HUES6 (cell line): ENCODE measurements at regions not wholly inside any gene's neighbourhood (a gene's known extent, or its start where the extent isn't known, plus 50 kb on each side); places are given as distances from the start of the nearest gene placed in this dataset.
A peak's percentile ranks its signal among the peaks of the same experiment; 100 is the strongest.

Experiments
- H3K27ac ChIP-seq: 2 replicates; pipeline ENCODE4 v1.7.0; 2013; ENCODE audit warnings: low read depth, mild to moderate bottlenecking, low read length, inconsistent platforms
- H3K27me3 ChIP-seq: 2 replicates; pipeline ENCODE4 v1.6.1; 2013; ENCODE audit warnings: low read length; ENCODE audit not compliant: control insufficient read depth, insufficient read depth
- H3K36me3 ChIP-seq: 2 replicates; pipeline ENCODE4 v1.6.1; 2013; ENCODE audit warnings: low read length; ENCODE audit not compliant: control insufficient read depth, insufficient read depth
- H3K4me1 ChIP-seq: 2 replicates; pipeline ENCODE4 v1.6.1; 2013; ENCODE audit warnings: low read length; ENCODE audit not compliant: control insufficient read depth, insufficient read depth
- H3K4me3 ChIP-seq: 2 replicates; pipeline ENCODE4 v1.5.1; 2013; ENCODE audit warnings: low read depth, low read length
- H3K9ac ChIP-seq: one replicate; pipeline ENCODE4 v1.6.1; 2013; ENCODE audit warnings: mild to moderate bottlenecking, low read length
- H3K9me3 ChIP-seq: 2 replicates; pipeline ENCODE4 v1.6.1; 2013; ENCODE audit warnings: low read depth, low read length; ENCODE audit not compliant: control insufficient read depth, insufficient read depth

- Histone ChIP-seq H3K27ac (no peak overlapping the region), H3K27me3 (no peaks in the 10 kb centered on the region), H3K4me1 (peaks cover 18% of the 10 kb centered on the region), H3K9me3 (no peaks in the 10 kb centered on the region), H3K9ac (no peak overlapping the region), H3K4me3 (no peak overlapping the region), H3K36me3 (no peaks in the 10 kb centered on the region)
These were observed 128.5 kb upstream of the CDK1 start for GRCh38 chr10:60649485-60650377.

- Histone ChIP-seq H3K36me3 (no peaks in the 10 kb centered on the region), H3K4me3 (no peak overlapping the region), H3K9me3 (no peaks in the 10 kb centered on the region), H3K9ac (no peak overlapping the region), H3K27me3 (no peaks in the 10 kb centered on the region), H3K27ac (no peak overlapping the region), H3K4me1 (peaks cover 18% of the 10 kb centered on the region)
These were observed 129.5 kb upstream of the CDK1 start for GRCh38 chr10:60648761-60649160.

- Histone ChIP-seq H3K27me3 (no peaks in the 10 kb centered on the region), H3K27ac (no peak overlapping the region), H3K4me3 (no peak overlapping the region), H3K9ac (no peak overlapping the region), H3K9me3 (no peaks in the 10 kb centered on the region), H3K36me3 (no peaks in the 10 kb centered on the region), H3K4me1 (peaks cover 18% of the 10 kb centered on the region)
These were observed 131.1 kb upstream of the CDK1 start for GRCh38 chr10:60646966-60647796.

- H3K9ac ChIP-seq = no peak overlapping the region
- no peak overlapping the region for H3K4me3 ChIP-seq
- H3K4me1 ChIP-seq = peaks cover 18% of the 10 kb centered on the region
- H3K27me3 ChIP-seq = no peaks in the 10 kb centered on the region
- H3K27ac ChIP-seq = no peak overlapping the region
- no peaks in the 10 kb centered on the region for H3K9me3 ChIP-seq
- H3K36me3 ChIP-seq = no peaks in the 10 kb centered on the region
These were observed 132.3 kb upstream of the CDK1 start for GRCh38 chr10:60645980-60646379.

- H3K4me1 ChIP-seq = peaks cover 6% of the 10 kb centered on the region
These were observed 133.7 kb upstream of the CDK1 start for GRCh38 chr10:60644436-60645130.

GRCh38 chr10:60643874-60644273 lies 134.4 kb upstream of the CDK1 start:
- Histone ChIP-seq H3K27ac (no peak overlapping the region), H3K27me3 (no peaks in the 10 kb centered on the region), H3K4me1 (0 out of 2 replicates have a peak, but pooled peaks cover 1% of the 10 kb centered on the region), H3K9me3 (no peaks in the 10 kb centered on the region), H3K36me3 (no peaks in the 10 kb centered on the region), H3K4me3 (no peak overlapping the region), H3K9ac (no peak overlapping the region)

More at GRCh38 chr10:60644436-60645130, 133.7 kb upstream of the CDK1 start:
- Histone ChIP-seq H3K9me3 (no peaks in the 10 kb centered on the region), H3K36me3 (no peaks in the 10 kb centered on the region), H3K4me3 (no peak overlapping the region), H3K27ac (peak overlapping the region; percentile 26; the same call in 1 of the 2 replicates), H3K27me3 (no peaks in the 10 kb centered on the region), H3K9ac (no peak overlapping the region)

- no peaks in the 10 kb centered on the region for H3K36me3 ChIP-seq
- no peaks in the 10 kb centered on the region for H3K27me3 ChIP-seq
- no peak overlapping the region for H3K9ac ChIP-seq
- H3K27ac ChIP-seq = no peak overlapping the region
- H3K4me3 ChIP-seq = no peak overlapping the region
- 0 out of 2 replicates have a peak, but pooled peaks cover 5% of the 10 kb centered on the region for H3K4me1 ChIP-seq
- H3K9me3 ChIP-seq = no peaks in the 10 kb centered on the region
These were observed 148.9 kb upstream of the CDK1 start for GRCh38 chr10:60629332-60629731.

GRCh38 chr10:60627778-60628748 lies 150.2 kb upstream of the CDK1 start:
- H3K4me1 ChIP-seq = 0 out of 2 replicates have a peak, but pooled peaks cover 5% of the 10 kb centered on the region
- H3K36me3 ChIP-seq = no peaks in the 10 kb centered on the region
- no peaks in the 10 kb centered on the region for H3K27me3 ChIP-seq
- no peak overlapping the region for H3K4me3 ChIP-seq
- H3K27ac ChIP-seq = no peak overlapping the region
- no peaks in the 10 kb centered on the region for H3K9me3 ChIP-seq
- H3K9ac ChIP-seq = no peak overlapping the region

- Histone ChIP-seq H3K36me3 (no peaks in the 10 kb centered on the region), H3K27ac (no peak overlapping the region), H3K9me3 (no peaks in the 10 kb centered on the region), H3K4me1 (0 out of 2 replicates have a peak, but pooled peaks cover 5% of the 10 kb centered on the region), H3K9ac (no peak overlapping the region), H3K4me3 (no peak overlapping the region), H3K27me3 (no peaks in the 10 kb centered on the region)
These were observed 152.2 kb upstream of the CDK1 start for GRCh38 chr10:60626037-60626436.

- Histone ChIP-seq H3K4me1 (no peaks in the 10 kb centered on the region), H3K27ac (no peak overlapping the region), H3K9me3 (no peaks in the 10 kb centered on the region), H3K4me3 (no peak overlapping the region), H3K9ac (no peak overlapping the region), H3K36me3 (no peaks in the 10 kb centered on the region), H3K27me3 (no peaks in the 10 kb centered on the region)
These were observed 154.7 kb upstream of the CDK1 start for GRCh38 chr10:60623627-60624026.
